GM12872 (cell line): ENCODE measurements at regions not wholly inside any gene's neighbourhood (a gene's known extent, or its start where the extent isn't known, plus 50 kb on each side); places are given as distances from the start of the nearest gene placed in this dataset.

Experiments
- TF ChIP-seq, protein P1 (sequence below): IDR thresholded peaks from 3 replicates; pipeline ENCODE4 v1.5.1; 2011; ENCODE audit warnings: low read depth, mild to moderate bottlenecking, low read length, moderate library complexity; ENCODE audit not compliant: insufficient read depth

DNA sequence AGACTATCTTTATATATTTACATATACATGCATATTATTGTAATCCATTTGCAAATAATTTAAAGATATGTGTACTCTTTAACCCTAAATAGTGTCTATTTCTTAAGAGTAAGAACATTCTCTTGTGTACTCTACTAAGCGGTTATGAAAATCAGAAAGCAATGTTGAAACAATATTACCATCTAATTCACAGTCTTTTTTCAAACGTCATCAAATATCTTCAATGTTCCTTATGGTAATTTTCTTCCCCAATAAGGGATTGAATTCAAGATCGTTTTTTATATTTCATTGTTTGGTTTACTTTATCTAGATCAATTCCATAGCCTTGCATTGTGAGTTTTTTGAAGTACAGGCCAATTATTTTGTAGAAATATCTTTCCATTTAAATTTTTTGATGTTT, 1647.4 kb upstream of the PRR20A start:
- TF ChIP-seq, protein P1, sequence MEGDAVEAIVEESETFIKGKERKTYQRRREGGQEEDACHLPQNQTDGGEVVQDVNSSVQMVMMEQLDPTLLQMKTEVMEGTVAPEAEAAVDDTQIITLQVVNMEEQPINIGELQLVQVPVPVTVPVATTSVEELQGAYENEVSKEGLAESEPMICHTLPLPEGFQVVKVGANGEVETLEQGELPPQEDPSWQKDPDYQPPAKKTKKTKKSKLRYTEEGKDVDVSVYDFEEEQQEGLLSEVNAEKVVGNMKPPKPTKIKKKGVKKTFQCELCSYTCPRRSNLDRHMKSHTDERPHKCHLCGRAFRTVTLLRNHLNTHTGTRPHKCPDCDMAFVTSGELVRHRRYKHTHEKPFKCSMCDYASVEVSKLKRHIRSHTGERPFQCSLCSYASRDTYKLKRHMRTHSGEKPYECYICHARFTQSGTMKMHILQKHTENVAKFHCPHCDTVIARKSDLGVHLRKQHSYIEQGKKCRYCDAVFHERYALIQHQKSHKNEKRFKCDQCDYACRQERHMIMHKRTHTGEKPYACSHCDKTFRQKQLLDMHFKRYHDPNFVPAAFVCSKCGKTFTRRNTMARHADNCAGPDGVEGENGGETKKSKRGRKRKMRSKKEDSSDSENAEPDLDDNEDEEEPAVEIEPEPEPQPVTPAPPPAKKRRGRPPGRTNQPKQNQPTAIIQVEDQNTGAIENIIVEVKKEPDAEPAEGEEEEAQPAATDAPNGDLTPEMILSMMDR: no peak

DNA sequence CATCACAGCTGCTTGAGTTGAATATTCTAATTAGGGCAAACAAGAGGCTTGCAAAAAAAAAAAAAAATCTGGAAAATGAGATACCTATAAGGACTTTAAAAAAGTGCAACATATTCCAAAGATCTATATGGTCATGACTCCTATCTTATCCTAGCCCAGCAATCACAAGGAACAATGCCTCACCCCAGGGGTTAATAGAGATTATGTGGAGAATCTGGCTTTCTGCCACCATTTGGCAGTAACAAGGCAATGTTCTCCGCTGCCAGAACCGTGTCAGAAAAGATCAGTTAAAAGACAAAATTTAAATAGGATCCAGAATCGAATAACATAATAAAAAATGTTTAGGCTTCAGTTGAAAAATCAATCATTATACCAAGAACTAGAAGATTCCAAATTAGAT, 1643.2 kb upstream of the PRR20A start:
- TF ChIP-seq, protein P1: no peak

DNA sequence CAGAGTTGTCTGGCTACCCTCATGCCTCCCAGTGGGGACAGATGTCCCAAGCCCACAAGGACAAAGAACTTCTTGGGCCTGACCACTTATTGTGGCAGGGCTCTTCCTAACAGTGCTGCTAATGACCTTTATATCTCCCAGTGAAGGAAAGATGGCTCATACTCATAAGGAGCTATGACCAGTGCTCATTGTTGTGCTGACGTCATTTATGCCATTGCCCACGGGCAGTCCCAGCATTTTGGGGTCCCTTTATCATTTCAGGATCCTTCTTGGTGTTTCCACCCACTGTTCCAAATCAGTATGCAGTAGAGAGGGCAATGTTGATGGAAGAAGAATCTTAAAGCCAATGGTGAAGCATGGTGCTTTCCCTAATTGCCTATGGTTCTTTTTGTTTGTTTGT, 1640.0 kb upstream of the PRR20A start:
- TF ChIP-seq, protein P1: no peak

DNA sequence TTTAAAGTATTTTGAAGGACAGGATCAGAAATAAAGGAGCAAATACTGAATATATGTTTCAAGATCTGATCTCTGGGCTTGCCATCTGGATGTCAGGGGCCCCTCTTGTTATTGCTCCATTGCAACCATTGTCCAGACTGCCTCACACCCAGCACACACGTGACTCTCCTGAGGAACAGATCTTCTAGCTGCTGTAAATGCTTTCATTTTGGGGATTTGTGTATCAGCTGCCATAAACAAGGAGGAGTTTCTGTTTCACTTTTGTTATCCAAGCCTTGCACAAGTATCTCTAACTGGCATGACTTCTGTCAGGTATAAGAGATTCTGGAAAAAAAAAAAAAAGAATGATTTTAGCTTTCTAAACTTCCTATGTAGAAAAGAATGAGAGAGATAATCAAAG, 1624.1 kb upstream of the PRR20A start:
- TF ChIP-seq, protein P1: no peak

DNA sequence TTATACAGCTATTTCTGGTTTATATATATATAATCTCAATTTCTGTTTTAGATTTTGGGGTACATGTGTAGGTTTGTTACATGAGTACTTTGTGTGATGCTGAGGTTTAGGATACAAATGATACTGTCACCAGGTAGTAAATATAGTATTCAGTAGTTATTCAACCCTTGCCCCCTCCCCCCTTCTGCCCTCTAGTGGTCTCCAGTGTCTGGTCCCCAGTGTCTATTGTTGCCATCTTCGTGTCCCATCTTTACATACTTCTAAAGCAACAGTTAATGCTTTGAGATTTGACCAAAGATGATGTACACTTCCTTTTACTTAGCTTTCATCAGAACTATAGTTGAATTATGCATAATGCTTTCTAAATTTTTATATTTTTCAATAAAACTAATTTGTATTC, 1623.4 kb upstream of the PRR20A start:
- TF ChIP-seq, protein P1: 0 out of 3 replicates have a peak, but pooled peaks have one; percentile 11

DNA sequence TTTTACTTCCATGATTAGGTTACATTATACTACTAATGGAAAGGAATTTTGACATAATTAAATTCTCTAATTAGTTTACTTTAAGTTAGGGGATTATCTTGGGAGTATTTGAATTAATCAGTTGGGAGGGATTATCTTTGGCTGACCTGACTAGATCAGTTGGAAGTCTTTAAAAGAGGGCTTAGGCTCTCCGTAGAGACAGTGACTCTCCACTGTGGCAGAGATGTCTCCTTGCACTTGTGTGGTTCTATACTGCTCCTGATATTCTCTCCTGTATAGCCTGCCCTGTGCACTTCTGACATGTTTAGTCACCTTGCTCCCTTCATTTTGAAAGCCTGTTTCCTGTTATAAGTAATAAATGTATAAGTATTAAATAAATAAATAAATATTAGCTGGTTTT, 1612.3 kb upstream of the PRR20A start:
- TF ChIP-seq, protein P1: no peak

DNA sequence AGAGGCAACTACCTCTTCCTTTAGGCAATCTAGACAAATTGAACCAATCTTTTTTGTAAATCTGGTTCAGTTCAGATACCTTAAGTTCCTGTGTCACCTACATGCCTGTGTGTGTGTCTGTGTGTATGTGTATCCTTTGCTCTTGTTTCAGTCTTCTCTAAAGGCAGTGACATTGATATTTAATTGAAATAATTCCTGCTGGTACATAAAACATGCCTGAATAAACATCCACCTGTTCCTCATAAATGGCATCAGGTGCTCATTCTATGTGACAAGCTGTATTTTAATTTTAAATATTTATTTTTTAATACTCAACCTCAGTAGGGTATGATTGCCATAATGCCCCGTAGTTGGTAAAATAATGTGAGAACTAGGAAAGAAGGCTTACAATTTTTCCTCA, 1606.4 kb upstream of the PRR20A start:
- TF ChIP-seq, protein P1: no peak

DNA sequence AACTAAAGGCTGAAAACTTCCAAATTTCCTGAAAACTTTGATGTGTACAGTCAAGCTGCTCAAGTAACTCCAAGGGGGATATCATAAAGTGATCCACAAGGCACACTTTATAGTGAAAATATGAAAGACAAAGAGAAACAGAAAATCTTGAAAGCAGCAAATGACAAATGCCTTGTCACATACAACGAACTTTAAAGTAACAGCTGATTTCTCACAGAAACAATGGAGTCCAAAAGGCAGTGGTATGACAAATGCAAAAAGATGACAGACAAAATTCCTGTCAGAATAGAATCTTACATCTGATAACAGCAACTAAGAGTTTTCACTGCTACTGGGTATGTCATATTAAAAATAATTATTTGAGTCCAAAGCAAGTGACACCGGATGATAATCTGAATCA, 1602.3 kb upstream of the PRR20A start:
- TF ChIP-seq, protein P1: no peak
